ENCODE measurements at regions not wholly inside any gene's neighbourhood (a gene's known extent, or its start where the extent isn't known, plus 50 kb on each side); places are given as distances from the start of the nearest gene placed in this dataset.

DNA sequence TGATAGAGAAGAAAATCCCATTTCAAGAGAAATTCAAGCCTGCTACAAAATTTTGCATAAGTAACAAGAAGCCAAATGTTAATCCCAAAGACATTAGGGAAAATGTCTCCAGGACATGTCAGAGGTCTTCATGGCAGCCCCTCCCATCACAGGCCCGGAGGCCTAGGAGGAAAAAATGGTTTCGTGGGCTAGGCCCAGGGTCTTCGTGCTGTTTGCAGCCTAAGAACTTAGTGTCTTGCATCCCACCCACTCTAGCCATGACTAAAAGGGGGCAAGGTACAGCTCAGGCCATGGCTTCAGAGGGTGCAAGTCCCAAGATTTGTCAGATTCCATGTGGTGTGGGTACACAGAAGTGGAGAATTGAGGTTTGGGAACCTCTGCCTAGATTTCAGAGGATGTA lies 57.8 kb upstream of the TAPT1 start:
- no peak for DNase-seq (ENCODE audit: low spot score in 2 of 2)
- no peak for FAIRE-seq

DNA sequence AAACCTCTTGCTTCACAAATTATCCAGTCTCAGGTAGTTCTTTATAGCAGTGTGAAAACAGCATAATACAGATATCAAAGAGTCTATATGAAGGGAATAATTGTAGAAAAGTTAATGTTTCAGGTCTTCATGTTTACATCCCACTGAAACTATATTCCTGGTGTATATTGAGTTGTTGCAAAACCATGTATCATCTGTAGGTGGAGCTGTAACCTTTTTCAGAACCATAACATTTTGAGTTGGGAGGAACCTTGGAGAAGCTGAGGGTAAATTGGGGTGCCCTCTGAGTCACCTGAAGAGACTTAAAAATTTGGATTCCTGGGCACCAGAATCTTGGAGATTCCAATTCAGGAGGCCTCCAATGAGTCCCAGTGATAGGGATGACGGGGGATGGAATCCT lies 51.9 kb upstream of the TAPT1 start:
- DNase-seq (ENCODE audit: low spot score in 2 of 2) (no peak), FAIRE-seq (no peak)

All from frontal cortex (tissue), 3 donors.